ENCODE measurements at regions not wholly inside any gene's neighbourhood (a gene's known extent, or its start where the extent isn't known, plus 50 kb on each side); places are given as distances from the start of the nearest gene placed in this dataset.
"Not testable (repeated sequence)": the region's sequence is repeated elsewhere in the genome, so short reads cannot be mapped to it uniquely, and the experiment has no call there.

DNA sequence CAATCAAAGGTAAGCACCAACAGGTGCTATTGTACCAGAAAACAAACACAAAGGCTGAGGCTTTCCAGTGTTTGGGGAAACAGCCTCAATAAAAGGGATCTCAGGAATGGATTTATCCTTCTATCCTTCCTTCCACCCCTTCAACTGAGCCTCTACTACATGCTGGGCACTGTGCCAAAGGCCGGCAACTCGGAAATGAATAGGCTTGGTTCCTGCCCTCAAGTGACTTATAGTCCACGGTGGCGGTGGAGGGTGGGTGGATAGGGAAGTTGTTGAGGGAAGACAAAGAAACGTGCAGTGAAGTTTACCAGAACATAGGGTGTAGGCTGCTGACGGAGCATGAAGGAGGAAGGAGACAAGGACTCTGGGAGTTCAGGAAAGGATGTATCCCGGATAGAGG is 73.4 kb upstream of the TAB2 start:
- DNase-seq = no peak

GRCh38 chr6:149246691-149247384 is 70.7 kb upstream of the TAB2 start:
- DNase-seq = peak; percentile 46

- no peak for DNase-seq
Measured at GRCh38 chr6:149247385-149247763, 70.1 kb upstream of the TAB2 start.

- not testable (repeated sequence) for DNase-seq
Measured at GRCh38 chr6:149248263-149248662, 69.2 kb upstream of the TAB2 start.

- DNase-seq = peak; percentile 52
Measured at GRCh38 chr6:149248693-149249369, 68.7 kb upstream of the TAB2 start.

GRCh38 chr6:149249370-149250357 is 67.8 kb upstream of the TAB2 start:
- no peak for DNase-seq

- DNase-seq = no peak
Measured at GRCh38 chr6:149250951-149251350, 66.6 kb upstream of the TAB2 start.

DNA sequence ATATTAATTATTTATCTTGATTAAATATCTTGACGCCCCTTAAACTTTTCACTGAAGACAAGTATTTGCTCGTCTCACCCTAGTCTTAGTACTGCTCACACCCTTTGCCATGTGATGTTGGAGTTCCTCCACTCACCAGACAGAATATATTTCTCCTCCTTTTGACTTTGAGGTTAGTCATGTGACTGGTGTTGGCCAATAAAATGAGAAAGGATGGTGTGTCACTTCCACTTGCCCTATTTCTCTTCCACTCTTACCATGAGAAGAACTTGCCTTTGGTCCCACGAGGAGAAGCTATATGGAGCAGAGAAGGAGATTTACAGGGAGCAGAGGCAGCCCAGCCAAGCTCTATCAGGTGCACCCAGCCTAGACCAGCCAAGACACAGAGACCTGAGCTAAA is 64.9 kb upstream of the TAB2 start:
- DNase-seq = no peak

DNA sequence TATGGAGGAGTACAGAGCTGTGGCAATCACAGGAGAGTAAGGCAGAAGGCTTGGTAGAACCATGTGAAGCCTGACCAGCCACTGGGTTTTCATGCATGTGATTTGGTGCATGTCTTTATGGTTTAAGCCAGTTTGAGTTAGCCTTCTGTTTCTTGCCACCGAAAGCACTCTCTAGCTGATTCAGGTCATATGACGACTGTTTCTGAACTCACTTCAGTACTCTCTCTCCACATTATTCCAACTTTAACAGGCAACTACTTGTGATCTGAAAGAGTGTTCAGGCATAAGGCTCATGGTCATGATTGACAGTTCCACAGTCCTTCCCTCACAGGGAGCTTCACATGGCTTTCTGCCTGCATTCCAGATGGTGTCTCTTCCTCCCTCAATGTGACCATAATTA is 63.3 kb upstream of the TAB2 start:
- DNase-seq = no peak

- peak; percentile 69 for DNase-seq
Measured at GRCh38 chr6:149259753-149260152, 57.8 kb upstream of the TAB2 start.

DNA sequence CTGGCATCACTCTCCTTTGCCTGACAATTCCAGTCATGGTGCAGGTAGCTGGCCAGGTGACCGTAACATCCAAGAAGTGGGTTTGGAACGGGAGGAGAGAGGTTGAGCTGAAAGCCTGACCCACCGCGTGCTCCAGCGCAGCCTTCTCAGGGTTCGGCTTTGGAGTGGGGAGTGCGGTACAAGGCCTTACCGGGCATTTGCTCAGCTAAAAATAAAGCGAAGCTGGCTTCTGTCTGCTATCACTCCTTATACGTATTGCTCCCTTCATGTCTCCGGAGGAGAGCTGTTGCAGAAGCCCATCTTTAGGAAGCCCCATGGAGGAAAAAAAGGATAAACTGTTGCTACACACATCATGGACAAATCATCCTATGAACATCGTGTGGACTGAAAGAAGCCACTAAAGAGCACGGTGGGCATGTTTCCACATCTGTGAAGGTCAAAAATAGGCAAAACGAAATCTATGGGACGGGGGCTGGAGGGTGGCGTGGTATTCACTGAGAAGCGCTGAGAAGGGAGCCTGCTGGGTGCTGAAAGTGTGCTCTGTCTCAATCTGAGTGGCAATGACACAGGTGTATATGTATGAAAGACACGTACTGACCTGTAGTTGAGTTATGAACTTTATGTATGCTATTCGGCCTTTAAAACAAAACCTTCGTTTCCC is 57.2 kb upstream of the TAB2 start:
- no peak for DNase-seq

- no peak for DNase-seq
Measured at GRCh38 chr6:149261364-149262040, 56.0 kb upstream of the TAB2 start.

DNA sequence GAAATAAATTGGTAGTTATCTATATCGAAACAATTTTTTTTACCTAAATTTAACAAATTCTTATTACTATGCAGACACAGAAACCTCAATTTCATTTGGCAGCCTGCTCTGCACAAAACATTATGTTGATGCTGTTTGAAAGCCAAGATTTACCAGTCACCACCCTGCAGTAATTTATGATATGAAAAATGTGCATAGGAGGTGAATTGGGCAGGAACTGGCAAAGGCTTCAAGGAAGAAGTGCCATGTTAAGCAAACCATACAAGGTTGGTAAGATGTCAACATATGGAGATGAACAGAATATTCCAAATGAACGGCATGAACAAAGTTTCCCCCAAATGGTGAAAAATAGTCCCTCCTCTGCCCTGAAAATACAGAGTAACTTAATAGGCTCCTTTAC is 54.2 kb upstream of the TAB2 start:
- no peak for DNase-seq

GRCh38 chr6:149264629-149265028 is 52.9 kb upstream of the TAB2 start:
- peak; percentile 15 for DNase-seq

DNA sequence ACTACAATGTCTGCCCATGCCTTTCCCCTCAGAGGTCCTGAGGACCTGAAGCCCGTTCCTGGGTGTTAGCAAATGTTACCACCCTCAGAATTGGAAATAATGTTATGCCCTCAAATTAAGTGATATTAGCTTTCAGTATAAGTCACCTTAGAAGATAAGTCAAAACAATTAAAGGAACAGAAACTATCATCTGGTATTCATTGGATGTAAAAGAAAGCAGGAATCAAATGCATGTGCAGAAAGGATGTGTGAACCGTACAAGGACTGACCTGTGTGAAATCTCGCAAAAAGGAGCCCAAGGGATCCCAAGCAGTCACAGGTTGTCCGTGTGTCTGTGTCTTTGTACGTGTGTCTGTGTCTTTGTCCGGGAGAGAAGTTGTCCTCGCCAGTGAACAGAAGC is 51.6 kb upstream of the TAB2 start:
- no peak for DNase-seq

DNA sequence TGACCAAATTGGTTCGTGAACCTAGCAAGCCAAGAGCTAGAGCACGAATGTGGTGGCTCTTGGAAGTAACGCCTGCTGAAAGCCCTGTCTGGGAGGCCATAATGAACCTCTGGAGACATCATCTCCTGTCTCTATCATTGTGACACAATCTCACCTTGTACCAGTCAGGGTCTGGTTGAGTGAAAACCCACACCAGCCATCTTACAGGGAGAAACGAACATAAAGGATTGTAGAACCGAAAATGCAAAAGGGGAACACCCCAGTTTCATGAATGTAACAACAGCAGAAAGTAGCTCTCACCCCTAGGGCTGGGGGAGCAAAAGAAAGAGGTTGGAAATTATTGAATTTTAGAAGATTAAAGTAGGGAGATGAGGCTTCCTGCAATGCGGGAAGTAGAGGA is 50.9 kb upstream of the TAB2 start:
- DNase-seq = no peak

DNA sequence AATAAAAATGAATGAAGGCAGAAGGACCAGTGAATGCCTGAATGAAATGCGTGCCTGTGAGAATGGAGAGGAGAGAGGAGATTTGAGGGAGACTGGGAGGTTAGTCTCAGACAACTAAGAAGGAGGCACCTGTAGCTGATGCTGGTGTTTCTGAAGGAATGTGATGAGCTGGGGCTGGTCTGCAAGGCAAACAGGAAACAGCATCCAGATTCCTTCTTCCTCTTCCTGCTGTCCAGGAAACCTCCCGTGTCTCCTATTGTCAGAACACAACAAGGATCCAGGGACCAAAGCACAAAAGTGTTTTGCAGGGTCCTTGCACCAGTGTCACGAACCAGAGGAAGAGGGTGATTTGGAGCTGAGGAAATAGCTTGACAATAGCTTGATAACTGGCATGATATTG is 50.4 kb upstream of the TAB2 start:
- DNase-seq = no peak

- DNase-seq = no peak
Measured at GRCh38 chr6:149267513-149268043, 49.9 kb upstream of the TAB2 start.

All from CD4-positive, alpha-beta T cell treated with Interferon gamma for 1 hour (primary cell).